ENCODE measurements at regions not wholly inside any gene's neighbourhood (a gene's known extent, or its start where the extent isn't known, plus 50 kb on each side); places are given as distances from the start of the nearest gene placed in this dataset.

GRCh38 chr5:73352649-73353230 lies 95.8 kb downstream of the FOXD1 start:
- no peak overlapping the region for H4K5ac ChIP-seq (ENCODE audit: insufficient read length, low read depth, low read length)
- no peak overlapping the region for H2BK5ac ChIP-seq (ENCODE audit: insufficient read length, low read length)
- no peak overlapping the region for H4K8ac ChIP-seq (replicated peaks; ENCODE audit: insufficient read length, low read depth, low read length)
- no peak overlapping the region for H3K14ac ChIP-seq (ENCODE audit: insufficient read depth, low read length)
- no peak overlapping the region for H3K4me2 ChIP-seq (ENCODE audit: insufficient read depth, insufficient read length, low read length)
- no peak overlapping the region for H2AK5ac ChIP-seq (ENCODE audit: insufficient read length, low read length)
- peaks cover 0 to 4% of the 10 kb centered on the region in 2 experiments; a peak in 1 of 4 replicates for H3K4me1 Mint-ChIP-seq
- peaks cover 22 to 31% of the 10 kb centered on the region in 2 experiments for H3K9me3 Mint-ChIP-seq
- H2BK120ac ChIP-seq (ENCODE audit: low read depth, low read length, poor library complexity, severe bottlenecking) = no peak overlapping the region
- TF ChIP-seq, protein P1, sequence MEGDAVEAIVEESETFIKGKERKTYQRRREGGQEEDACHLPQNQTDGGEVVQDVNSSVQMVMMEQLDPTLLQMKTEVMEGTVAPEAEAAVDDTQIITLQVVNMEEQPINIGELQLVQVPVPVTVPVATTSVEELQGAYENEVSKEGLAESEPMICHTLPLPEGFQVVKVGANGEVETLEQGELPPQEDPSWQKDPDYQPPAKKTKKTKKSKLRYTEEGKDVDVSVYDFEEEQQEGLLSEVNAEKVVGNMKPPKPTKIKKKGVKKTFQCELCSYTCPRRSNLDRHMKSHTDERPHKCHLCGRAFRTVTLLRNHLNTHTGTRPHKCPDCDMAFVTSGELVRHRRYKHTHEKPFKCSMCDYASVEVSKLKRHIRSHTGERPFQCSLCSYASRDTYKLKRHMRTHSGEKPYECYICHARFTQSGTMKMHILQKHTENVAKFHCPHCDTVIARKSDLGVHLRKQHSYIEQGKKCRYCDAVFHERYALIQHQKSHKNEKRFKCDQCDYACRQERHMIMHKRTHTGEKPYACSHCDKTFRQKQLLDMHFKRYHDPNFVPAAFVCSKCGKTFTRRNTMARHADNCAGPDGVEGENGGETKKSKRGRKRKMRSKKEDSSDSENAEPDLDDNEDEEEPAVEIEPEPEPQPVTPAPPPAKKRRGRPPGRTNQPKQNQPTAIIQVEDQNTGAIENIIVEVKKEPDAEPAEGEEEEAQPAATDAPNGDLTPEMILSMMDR (conservative IDR thresholded peaks at IDR 0.05) = no peak
- H3K27ac Mint-ChIP-seq = no peak overlapping the region
- H3K23ac ChIP-seq (ENCODE audit: insufficient read length, low read depth, low read length) = no peak overlapping the region
- H2BK20ac ChIP-seq (ENCODE audit: low read depth, low read length, poor library complexity, severe bottlenecking) = no peak overlapping the region
- no peak overlapping the region for H2BK15ac ChIP-seq (ENCODE audit: low read depth, low read length)
- H3K79me1 ChIP-seq (ENCODE audit: insufficient read depth, low read depth, low read length, poor library complexity, severe bottlenecking) = no peaks in the 10 kb centered on the region
- H2AFZ ChIP-seq (ENCODE audit: low read length) = no peak overlapping the region
- no peaks in the 10 kb centered on the region for H3K4me1 ChIP-seq (ENCODE audit: insufficient read depth, low read length)
- H3K27ac ChIP-seq (ENCODE audit: insufficient read length, low read depth, low read length) = no peak overlapping the region
- H2BK12ac ChIP-seq (ENCODE audit: insufficient read length, low read depth, low read length) = no peak overlapping the region
- H3K18ac ChIP-seq (ENCODE audit: insufficient read length, low read depth, low read length) = no peak overlapping the region
- H3K36me3 Mint-ChIP-seq (ENCODE audit: insufficient read depth in 1 of 3, low read depth in 3 of 3) = peaks cover 0 to 6% (median 2%) of the 10 kb centered on the region in 3 experiments; a peak in 3 of 7 replicates
- H4K20me1 ChIP-seq (ENCODE audit: control insufficient read depth, insufficient read depth, insufficient read length) = no peaks in the 10 kb centered on the region
- H3K23me2 ChIP-seq (ENCODE audit: insufficient read length, low read depth, low read length, poor library complexity, severe bottlenecking) = no peaks in the 10 kb centered on the region
- H3K27me3 ChIP-seq (ENCODE audit: insufficient read depth, low read length) = no peaks in the 10 kb centered on the region
- H3K56ac ChIP-seq (ENCODE audit: insufficient read length, low read depth, low read length) = no peak overlapping the region
- no peak overlapping the region for H3K4me3 Mint-ChIP-seq
- no peak for DNase-seq
- no peak overlapping the region for H3K4ac ChIP-seq (ENCODE audit: low read depth, low read length)
- H3T11ph ChIP-seq (ENCODE audit: low read length) = no peak overlapping the region
- no peaks in the 10 kb centered on the region for H3K9me3 ChIP-seq (ENCODE audit: control insufficient read depth, low read depth, low read length)
- no peaks in the 10 kb centered on the region for H3K79me2 ChIP-seq (ENCODE audit: insufficient read depth, low read length)
- no peak overlapping the region for H3K9ac ChIP-seq (ENCODE audit: extremely low read depth, insufficient read length, low read length)
- H4K91ac ChIP-seq (ENCODE audit: insufficient read length, low read depth, low read length) = no peak overlapping the region
- peaks cover 11% of the 10 kb centered on the region for H3K27me3 Mint-ChIP-seq (ENCODE audit: low read depth)

All from H9 (cell line).